Activated CD4-positive, alpha-beta T cell treated with anti-CD3 and anti-CD28 coated beads, Interleukin-2, amount 10 ng/mL, durations not matched to agents 7 days and 5 days (primary cell): ENCODE measurements at regions not wholly inside any gene's neighbourhood (a gene's known extent, or its start where the extent isn't known, plus 50 kb on each side); places are given as distances from the start of the nearest gene placed in this dataset.

Experiments
- CTCF ChIA-PET: fragments of 350-600 bp; sonication (Branson Sonifier 250); formaldehyde crosslinking; loops from one replicate; lab custom pipeline; 2021; ENCODE audit warnings: antibody characterized with exemption; lab: Charles Lee
- POLR2A ChIA-PET: fragments of 350-600 bp; sonication (Branson Sonifier 250); formaldehyde crosslinking; loops from one replicate; lab custom pipeline; 2021; ENCODE audit warnings: antibody characterized with exemption; lab: Charles Lee
- DNase-seq: peaks from one replicate; pipeline ENCODE4 v3.0.0-alpha.2; 2020
- H3K27ac Mint-ChIP-seq: one replicate; pipeline ENCODE4 v1.8.0; 2021; ENCODE audit warnings: mild to moderate bottlenecking, moderate library complexity, mixed read lengths
- H3K27me3 Mint-ChIP-seq: one replicate; pipeline ENCODE4 v1.8.0; 2021; ENCODE audit warnings: mixed read lengths
- H3K36me3 Mint-ChIP-seq: one replicate; pipeline ENCODE4 v1.8.0; 2021; ENCODE audit warnings: low read depth, mixed read lengths
- H3K4me1 Mint-ChIP-seq: one replicate; pipeline ENCODE4 v1.8.0; 2021; ENCODE audit warnings: mixed read lengths
- H3K4me3 Mint-ChIP-seq: one replicate; pipeline ENCODE4 v1.8.0; 2021; ENCODE audit warnings: mild to moderate bottlenecking, moderate library complexity, mixed read lengths
- H3K9me3 Mint-ChIP-seq: one replicate; pipeline ENCODE4 v1.8.0; 2021; ENCODE audit warnings: mixed read lengths

DNA sequence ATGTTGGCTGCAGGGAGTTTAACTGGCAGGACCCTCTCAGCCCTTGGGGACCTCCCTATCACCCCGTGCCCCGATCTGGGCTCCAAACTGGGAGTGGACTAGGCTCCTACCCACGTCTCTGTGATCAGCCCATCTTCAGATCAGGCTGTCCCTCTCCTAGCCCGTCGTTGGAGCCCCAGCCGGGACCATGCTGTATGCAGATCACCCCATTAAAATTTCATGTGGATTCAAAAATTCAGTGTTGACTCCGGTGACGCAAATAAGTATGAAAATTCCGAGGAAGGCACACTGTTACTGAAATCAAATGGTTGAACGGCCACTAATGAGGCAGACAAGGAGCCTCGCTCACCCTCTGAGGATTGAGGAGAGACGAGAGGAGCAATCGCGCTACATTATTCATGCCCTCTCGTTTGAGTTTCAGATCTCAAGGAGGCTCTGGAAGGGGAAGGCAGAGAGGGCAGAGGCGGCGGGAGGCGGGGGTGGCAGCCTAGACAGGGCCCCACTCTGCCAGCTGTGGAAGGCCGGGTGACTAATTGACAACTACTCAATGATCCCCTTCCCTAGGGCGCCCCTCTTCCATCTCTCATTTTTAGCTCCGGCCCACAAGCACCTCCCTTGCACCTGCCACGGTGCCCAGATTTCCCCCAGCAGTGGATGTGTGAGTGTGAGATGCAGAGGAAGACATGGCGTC lies 255.4 kb downstream of the MIAT start:
- Mint-ChIP-seq H3K27ac (no peak overlapping the region), H3K4me3 (no peak overlapping the region), H3K36me3 (no peaks in the 10 kb centered on the region), H3K9me3 (no peaks in the 10 kb centered on the region), H3K27me3 (peaks cover 3% of the 10 kb centered on the region), H3K4me1 (no peaks in the 10 kb centered on the region)
- ChIA-PET POLR2A (no interaction called here), CTCF (no interaction called here)
- DNase-seq, result no peak

DNA sequence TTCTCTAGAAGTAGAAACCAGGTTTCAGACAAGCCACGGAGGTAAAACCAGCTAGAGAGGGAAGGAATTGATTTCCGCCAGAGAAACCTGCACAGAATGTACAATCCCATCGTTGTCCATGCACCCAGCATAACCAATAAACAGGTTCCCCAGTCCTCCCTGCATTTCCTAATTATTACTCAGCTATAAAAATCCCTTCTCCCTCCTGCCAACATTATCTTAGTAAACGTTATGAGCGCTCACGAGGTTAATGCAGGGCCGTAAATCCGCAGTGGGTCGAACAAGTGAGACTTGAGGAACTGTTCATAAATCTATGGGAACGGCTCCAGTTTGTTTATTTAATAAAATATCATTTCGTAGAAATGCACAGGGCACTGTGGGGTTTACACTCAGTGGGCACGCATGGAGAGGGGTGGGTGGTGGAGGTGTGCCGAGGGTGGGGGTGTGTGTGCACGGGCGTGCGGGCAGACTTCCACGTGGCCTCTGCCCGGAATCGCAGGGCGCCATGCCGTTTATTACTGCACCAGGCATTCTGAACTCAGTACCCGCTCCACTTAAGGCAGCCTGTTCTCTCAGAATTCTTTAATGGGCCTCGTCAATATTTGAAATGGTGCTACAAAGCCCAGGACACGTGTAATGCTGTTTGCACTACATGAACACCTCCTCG lies 257.3 kb downstream of the MIAT start:
- Mint-ChIP-seq H3K27ac (no peak overlapping the region), H3K36me3 (no peaks in the 10 kb centered on the region), H3K4me1 (no peaks in the 10 kb centered on the region), H3K4me3 (no peak overlapping the region), H3K9me3 (no peaks in the 10 kb centered on the region), H3K27me3 (peaks cover 3% of the 10 kb centered on the region)
- ChIA-PET POLR2A (no interaction called here), CTCF (no interaction called here)
- no peak for DNase-seq

DNA sequence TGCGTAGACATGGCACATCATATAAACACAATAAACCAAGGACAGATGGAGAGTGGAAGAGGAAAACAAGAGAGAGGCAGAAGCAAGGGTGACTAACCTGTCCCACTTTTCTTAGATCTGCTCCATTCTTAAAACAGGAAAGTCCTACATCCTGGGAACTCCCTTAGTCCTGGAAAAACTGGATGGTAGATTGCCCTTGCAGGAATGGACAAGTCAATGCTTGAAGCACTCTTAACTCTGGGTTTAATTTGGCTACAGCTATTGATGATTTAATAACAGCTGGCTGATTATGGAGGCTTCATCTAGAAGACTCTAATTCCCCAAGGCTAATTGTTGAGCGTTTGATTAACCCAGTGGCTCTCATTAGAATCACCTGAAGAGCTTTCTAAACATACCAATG lies 258.8 kb downstream of the MIAT start:
- H3K9me3 Mint-ChIP-seq, result no peaks in the 10 kb centered on the region
- POLR2A ChIA-PET, result no interaction called here
- H3K27ac Mint-ChIP-seq, result no peak overlapping the region
- no peaks in the 10 kb centered on the region for H3K36me3 Mint-ChIP-seq
- peaks cover 3% of the 10 kb centered on the region for H3K27me3 Mint-ChIP-seq
- CTCF ChIA-PET, result no interaction called here
- H3K4me3 Mint-ChIP-seq, result no peak overlapping the region
- H3K4me1 Mint-ChIP-seq, result no peaks in the 10 kb centered on the region
- DNase-seq, result no peak

DNA sequence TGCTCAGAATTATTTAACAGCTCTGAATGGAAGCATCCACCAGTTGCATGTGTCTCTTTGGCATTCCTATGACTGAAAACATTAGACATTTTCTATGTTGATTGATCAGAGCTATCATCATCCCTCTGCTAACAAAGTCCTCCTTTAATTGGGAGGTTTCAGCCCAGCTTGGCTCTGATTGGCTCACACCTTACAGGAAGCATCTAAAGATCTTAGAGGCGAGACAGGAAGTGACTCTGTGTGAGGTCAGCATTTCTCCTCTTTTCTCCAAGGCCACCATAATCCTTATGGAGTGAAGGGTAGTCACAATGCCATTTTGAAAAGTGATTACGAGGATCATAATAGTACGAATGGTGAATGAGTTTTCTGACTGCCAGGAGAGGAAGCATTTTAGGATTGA lies 260.8 kb downstream of the MIAT start:
- Mint-ChIP-seq H3K4me1 (no peaks in the 10 kb centered on the region), H3K27me3 (no peaks in the 10 kb centered on the region), H3K27ac (no peak overlapping the region), H3K4me3 (no peak overlapping the region), H3K36me3 (no peaks in the 10 kb centered on the region), H3K9me3 (no peaks in the 10 kb centered on the region)
- no peak for DNase-seq
- ChIA-PET CTCF (interaction anchor here (0.8 kb wide), 1 partner anchor 25 kb away, joined by 3 read pairs; no protein-coding TSS in a partner anchor), POLR2A (interaction anchor here (0.6 kb wide), 1 partner anchor 51 kb away, joined by 3 read pairs; no protein-coding TSS in a partner anchor)

DNA sequence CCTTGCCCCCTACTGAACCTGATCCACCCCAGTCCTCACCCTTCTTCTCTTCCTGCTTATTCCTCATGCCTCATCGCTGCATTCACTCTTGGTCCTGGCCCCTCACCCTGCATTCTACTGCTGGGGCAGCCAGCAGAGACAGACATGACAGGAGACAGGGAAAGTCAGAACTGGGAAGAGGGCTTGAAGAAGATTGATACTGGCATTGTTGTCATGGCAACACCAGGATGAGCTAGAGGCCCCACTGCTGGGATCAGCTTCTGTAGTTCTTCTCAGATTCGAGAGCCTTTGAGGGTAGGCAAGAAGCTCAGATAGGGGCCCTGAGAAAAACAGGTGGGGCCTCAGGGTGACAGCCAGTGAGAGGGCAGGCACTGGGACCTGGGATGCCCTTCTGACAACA lies 264.3 kb downstream of the MIAT start:
- CTCF ChIA-PET, result no interaction called here
- Mint-ChIP-seq H3K9me3 (no peaks in the 10 kb centered on the region), H3K4me3 (no peak overlapping the region), H3K27me3 (no peaks in the 10 kb centered on the region), H3K4me1 (no peaks in the 10 kb centered on the region), H3K36me3 (no peaks in the 10 kb centered on the region), H3K27ac (no peak overlapping the region)
- no peak for DNase-seq
- POLR2A ChIA-PET, result no interaction called here

DNA sequence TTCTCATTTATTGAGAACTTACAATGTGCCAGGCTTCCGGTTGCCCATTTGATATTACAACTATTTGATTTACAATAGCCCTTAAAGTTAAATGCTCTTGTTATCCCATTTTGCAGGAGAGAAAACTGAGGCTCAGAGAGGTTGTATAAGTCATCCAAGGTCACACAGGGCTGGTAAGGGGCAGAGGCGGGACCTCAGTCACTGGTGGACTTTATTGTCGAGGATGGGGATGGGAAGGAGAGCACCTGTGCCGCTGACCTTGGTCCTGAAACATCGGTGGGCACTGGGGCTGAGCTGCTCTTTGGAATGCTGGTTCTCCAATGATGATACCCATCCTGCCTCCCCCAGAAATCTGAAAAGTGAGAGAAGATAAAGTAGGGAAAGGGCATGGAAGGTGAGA lies 265.4 kb downstream of the MIAT start:
- Mint-ChIP-seq H3K4me1 (no peaks in the 10 kb centered on the region), H3K9me3 (no peaks in the 10 kb centered on the region), H3K36me3 (no peaks in the 10 kb centered on the region), H3K4me3 (no peak overlapping the region), H3K27ac (no peak overlapping the region), H3K27me3 (no peaks in the 10 kb centered on the region)
- ChIA-PET POLR2A (no interaction called here), CTCF (interaction anchor here (1.3 kb wide), 1 partner anchor 16 kb away, joined by 3 read pairs; no protein-coding TSS in a partner anchor)
- no peak for DNase-seq

DNA sequence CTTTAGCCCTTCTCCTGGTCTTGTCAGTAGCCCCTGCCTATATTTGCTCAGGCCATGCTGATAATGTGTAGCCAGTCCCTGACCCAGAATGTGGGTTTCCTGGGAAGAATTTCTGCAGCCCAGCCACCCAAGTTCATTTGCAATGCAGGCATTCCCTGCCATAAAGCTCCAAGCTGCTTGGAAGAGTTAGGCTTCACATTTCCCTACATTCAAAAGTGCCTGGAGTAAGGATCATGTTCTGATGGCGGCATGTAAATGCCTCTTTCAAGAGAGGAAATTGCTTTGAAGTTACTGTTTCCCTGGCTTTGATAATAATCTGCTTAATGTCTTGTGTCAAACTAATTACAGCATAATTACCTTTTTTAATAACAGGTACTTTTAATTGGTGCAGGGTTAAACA lies 266.1 kb downstream of the MIAT start:
- no peaks in the 10 kb centered on the region for H3K27me3 Mint-ChIP-seq
- H3K4me1 Mint-ChIP-seq, result no peaks in the 10 kb centered on the region
- H3K36me3 Mint-ChIP-seq, result no peaks in the 10 kb centered on the region
- H3K4me3 Mint-ChIP-seq, result no peak overlapping the region
- ChIA-PET POLR2A (no interaction called here), CTCF (interaction anchor here (1.3 kb wide), 1 partner anchor 15 kb away, joined by 3 read pairs; no protein-coding TSS in a partner anchor)
- no peaks in the 10 kb centered on the region for H3K9me3 Mint-ChIP-seq
- H3K27ac Mint-ChIP-seq, result no peak overlapping the region
- no peak for DNase-seq

DNA sequence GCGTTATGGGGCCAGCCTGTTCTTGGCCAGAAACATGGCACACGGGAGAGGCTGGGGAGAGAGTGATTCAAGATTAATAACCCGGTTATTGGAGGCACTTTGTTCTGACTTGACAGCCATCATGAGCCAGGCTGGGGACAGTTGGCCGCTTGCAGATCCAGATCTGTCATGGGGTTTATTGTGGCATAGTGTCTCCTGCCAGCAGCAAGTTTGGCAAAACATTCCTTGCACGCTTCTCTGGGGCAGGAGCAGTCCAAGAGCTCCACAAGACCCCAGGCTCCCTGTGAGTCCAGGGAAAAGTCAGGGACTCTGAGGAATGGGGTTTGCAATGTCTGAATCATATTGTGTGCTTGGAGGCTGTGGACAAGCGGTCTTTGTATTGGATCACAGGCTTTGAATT lies 270.4 kb downstream of the MIAT start:
- H3K9me3 Mint-ChIP-seq, result no peaks in the 10 kb centered on the region
- ChIA-PET POLR2A (no interaction called here), CTCF (no interaction called here)
- no peaks in the 10 kb centered on the region for H3K4me1 Mint-ChIP-seq
- H3K36me3 Mint-ChIP-seq, result no peaks in the 10 kb centered on the region
- no peak overlapping the region for H3K4me3 Mint-ChIP-seq
- DNase-seq, result no peak
- H3K27me3 Mint-ChIP-seq, result no peaks in the 10 kb centered on the region
- no peak overlapping the region for H3K27ac Mint-ChIP-seq

DNA sequence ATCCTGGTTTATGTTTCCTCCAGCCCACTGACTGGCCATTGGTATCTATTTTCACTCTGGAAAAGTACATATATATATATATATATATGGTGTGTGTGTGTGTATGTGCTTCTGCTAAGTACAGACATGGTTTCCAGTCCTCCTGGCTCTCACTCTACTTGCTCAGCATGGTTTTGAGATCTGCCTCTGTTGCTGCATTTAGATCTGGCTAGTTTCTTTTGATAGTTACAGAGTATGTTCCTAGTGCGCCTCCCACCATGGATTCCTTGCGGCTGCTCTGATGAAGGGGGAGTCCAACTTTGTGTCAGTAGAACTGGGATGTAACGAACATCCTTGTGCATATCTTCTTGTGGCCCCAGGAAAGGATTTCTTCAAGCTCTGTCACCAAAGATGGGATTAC lies 274.1 kb downstream of the MIAT start:
- H3K27ac Mint-ChIP-seq, result no peak overlapping the region
- ChIA-PET POLR2A (no interaction called here), CTCF (no interaction called here)
- DNase-seq, result no peak
- no peak overlapping the region for H3K4me3 Mint-ChIP-seq
- no peaks in the 10 kb centered on the region for H3K9me3 Mint-ChIP-seq
- no peaks in the 10 kb centered on the region for H3K36me3 Mint-ChIP-seq
- no peaks in the 10 kb centered on the region for H3K4me1 Mint-ChIP-seq
- H3K27me3 Mint-ChIP-seq, result no peaks in the 10 kb centered on the region

DNA sequence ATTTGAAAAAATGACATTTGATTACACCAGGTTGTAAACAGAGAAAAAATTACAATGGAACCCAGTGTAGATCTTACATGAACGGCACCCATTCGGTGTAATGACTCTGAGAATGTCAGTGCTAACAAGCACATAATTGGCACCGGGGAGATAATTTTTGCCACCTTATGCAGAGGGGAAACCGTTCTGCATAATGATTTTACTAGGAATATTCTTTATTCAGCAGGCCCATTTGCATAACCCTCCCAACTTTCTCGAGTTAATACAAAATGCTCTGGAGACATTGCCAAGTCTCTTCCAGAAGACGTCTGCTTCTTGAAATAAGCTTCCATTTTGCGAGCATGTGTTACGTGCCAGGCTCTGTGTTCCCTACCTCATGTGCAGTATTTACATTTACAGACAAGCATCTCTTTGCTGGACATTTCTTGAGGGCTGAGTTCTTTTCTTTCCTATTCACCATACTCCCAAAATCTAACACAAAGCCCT lies 275.8 kb downstream of the MIAT start:
- Mint-ChIP-seq H3K4me1 (no peaks in the 10 kb centered on the region), H3K27ac (no peak overlapping the region), H3K27me3 (no peaks in the 10 kb centered on the region), H3K36me3 (no peaks in the 10 kb centered on the region), H3K4me3 (no peak overlapping the region), H3K9me3 (peaks cover 3% of the 10 kb centered on the region)
- no peak for DNase-seq
- CTCF ChIA-PET, result no interaction called here
- POLR2A ChIA-PET, result no interaction called here

DNA sequence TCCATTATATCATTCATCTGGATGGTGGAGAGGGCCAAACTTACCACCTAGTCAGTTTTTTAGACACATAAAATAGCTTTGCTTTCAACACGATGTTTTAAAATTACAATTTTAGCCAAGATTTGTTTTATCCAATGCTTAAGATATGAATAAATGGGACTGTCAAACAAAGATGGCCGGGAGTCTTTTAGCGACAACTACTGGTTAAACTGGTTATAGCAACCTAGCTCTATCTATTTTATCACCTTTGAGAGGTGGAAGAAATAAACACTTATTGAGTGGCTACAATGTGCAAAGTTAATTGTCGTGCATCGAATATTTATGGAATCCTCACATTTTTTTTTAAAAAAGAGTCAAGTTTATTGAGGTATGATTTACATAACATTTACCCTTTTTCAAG lies 279.8 kb downstream of the MIAT start:
- H3K27me3 Mint-ChIP-seq, result no peaks in the 10 kb centered on the region
- no peaks in the 10 kb centered on the region for H3K4me1 Mint-ChIP-seq
- H3K4me3 Mint-ChIP-seq, result no peak overlapping the region
- DNase-seq, result no peak
- CTCF ChIA-PET, result no interaction called here
- no peak overlapping the region for H3K27ac Mint-ChIP-seq
- H3K9me3 Mint-ChIP-seq, result peaks cover 3% of the 10 kb centered on the region
- POLR2A ChIA-PET, result no interaction called here
- no peaks in the 10 kb centered on the region for H3K36me3 Mint-ChIP-seq

DNA sequence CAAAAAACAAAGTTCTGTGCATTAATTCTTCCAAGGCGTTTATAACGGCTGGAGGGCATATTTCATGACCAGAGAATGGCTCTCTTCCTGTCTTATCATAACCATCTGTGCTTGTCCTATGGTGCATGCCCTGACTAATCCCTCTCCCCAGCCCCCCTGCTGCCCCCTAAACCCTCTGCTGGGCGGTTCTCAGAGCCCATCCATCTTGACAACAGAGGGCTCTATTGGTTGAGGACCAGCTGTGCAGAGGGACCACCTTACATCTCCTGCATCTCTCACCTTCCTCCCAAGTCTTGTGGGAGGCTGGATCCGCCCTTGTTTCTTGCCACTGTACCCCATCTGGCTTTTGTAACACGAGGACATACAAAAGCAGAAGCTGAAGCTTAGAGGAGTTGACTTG lies 282.1 kb downstream of the MIAT start:
- Mint-ChIP-seq H3K4me1 (no peaks in the 10 kb centered on the region), H3K4me3 (no peak overlapping the region), H3K36me3 (no peaks in the 10 kb centered on the region), H3K9me3 (peaks cover 3% of the 10 kb centered on the region), H3K27me3 (no peaks in the 10 kb centered on the region), H3K27ac (no peak overlapping the region)
- DNase-seq, result no peak
- POLR2A ChIA-PET, result no interaction called here
- CTCF ChIA-PET, result interaction anchor here (1.7 kb wide), 1 partner anchor 17 kb away, joined by 3 read pairs; no protein-coding TSS in a partner anchor

DNA sequence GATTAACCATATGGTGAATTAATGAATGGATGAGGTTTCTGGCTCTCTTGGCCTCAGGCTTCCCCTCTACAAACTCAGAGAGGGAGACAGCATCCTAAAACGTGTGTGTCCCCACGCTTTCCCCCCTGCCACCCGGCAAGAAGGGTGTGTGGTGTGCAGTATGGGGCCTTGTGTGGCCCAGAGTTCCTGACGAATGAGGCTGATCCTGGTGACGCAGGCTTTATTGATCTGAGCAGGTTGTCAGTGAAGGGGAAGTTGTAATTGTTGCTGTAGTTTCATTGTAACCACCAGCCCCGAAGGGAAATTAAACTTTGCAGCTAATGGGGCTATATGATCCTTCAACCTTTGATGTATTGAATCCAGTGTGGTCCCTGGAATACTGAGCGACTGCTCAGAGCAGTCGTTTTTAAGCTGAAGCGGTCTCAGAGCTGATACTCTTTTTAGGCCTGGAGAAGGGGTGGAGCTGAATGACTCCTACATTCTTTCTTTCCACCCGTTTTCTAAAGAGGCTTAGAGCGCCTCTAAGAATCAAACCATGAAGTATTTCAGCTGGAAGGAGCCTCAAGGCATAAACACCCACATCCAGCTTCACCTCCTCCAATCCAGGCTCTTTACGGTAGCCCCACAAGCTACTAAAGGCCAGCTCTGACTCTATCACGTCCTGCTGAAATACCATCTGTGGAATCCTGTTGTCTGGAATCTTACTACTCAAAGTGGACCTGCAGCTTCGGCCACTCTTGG lies 284.7 kb downstream of the MIAT start:
- H3K27me3 Mint-ChIP-seq, result no peaks in the 10 kb centered on the region
- no peak overlapping the region for H3K4me3 Mint-ChIP-seq
- DNase-seq, result no peak
- peaks cover 3% of the 10 kb centered on the region for H3K9me3 Mint-ChIP-seq
- CTCF ChIA-PET, result interaction anchor here (0.7 kb wide), 1 partner anchor 10 kb away, joined by 3 read pairs; no protein-coding TSS in a partner anchor
- H3K36me3 Mint-ChIP-seq, result no peaks in the 10 kb centered on the region
- H3K4me1 Mint-ChIP-seq, result no peaks in the 10 kb centered on the region
- no peak overlapping the region for H3K27ac Mint-ChIP-seq
- POLR2A ChIA-PET, result no interaction called here
